ENCODE measurements at regions not wholly inside any gene's neighbourhood (a gene's known extent, or its start where the extent isn't known, plus 50 kb on each side); places are given as distances from the start of the nearest gene placed in this dataset.

GRCh38 chr4:1541449-1542225 is 135.4 kb upstream of the NKX1-1 start:
- no peak for FAIRE-seq

- no peak for FAIRE-seq
Observed at GRCh38 chr4:1540601-1541375, 134.5 kb upstream of the NKX1-1 start.

GRCh38 chr4:1539859-1540600 is 133.8 kb upstream of the NKX1-1 start:
- FAIRE-seq, result no peak

GRCh38 chr4:1538941-1539772 is 132.9 kb upstream of the NKX1-1 start:
- no peak for FAIRE-seq

- no peak for FAIRE-seq
Observed at GRCh38 chr4:1538096-1538410, 131.8 kb upstream of the NKX1-1 start.

GRCh38 chr4:1537410-1538095 is 131.3 kb upstream of the NKX1-1 start:
- FAIRE-seq, result no peak

- no peak for FAIRE-seq
Observed at GRCh38 chr4:1536579-1537409, 130.6 kb upstream of the NKX1-1 start.

GRCh38 chr4:1535926-1536578 is 129.8 kb upstream of the NKX1-1 start:
- FAIRE-seq, result no peak

GRCh38 chr4:1534876-1535526 is 128.8 kb upstream of the NKX1-1 start:
- FAIRE-seq, result no peak

- FAIRE-seq, result no peak
Observed at GRCh38 chr4:1534095-1534872, 128.0 kb upstream of the NKX1-1 start.

- no peak for FAIRE-seq
Observed at GRCh38 chr4:1533501-1534064, 127.3 kb upstream of the NKX1-1 start.

- no peak for FAIRE-seq
Observed at GRCh38 chr4:1532549-1533395, 126.5 kb upstream of the NKX1-1 start.

- FAIRE-seq, result no peak
Observed at GRCh38 chr4:1531683-1532548, 125.7 kb upstream of the NKX1-1 start.

GRCh38 chr4:1530356-1530755 is 124.1 kb upstream of the NKX1-1 start:
- no peak for FAIRE-seq

- FAIRE-seq, result no peak
Observed at GRCh38 chr4:1524761-1525160, 118.5 kb upstream of the NKX1-1 start.

- no peak for FAIRE-seq
Observed at GRCh38 chr4:1523907-1524636, 117.8 kb upstream of the NKX1-1 start.

All from TTC549 (cell line).